IPS-NIHi7 (cell line): ENCODE measurements at regions not wholly inside any gene's neighbourhood (a gene's known extent, or its start where the extent isn't known, plus 50 kb on each side); places are given as distances from the start of the nearest gene placed in this dataset.
A peak's percentile ranks its signal among the peaks of the same experiment; 100 is the strongest.
"Not testable (repeated sequence)": the region's sequence is repeated elsewhere in the genome, so short reads cannot be mapped to it uniquely, and the experiment has no call there.

Experiments
- DNase-seq: peaks from one replicate; pipeline ENCODE4 v3.0.0; 2012; ENCODE audit warnings: mixed read lengths; ENCODE audit errors: extremely low spot score

- DNase-seq = no peak
These were observed 120.6 kb upstream of the JADE1 start for GRCh38 chr4:128688846-128689437.

GRCh38 chr4:128688033-128688721 is 121.3 kb upstream of the JADE1 start:
- DNase-seq = no peak

GRCh38 chr4:128686810-128687209 is 122.7 kb upstream of the JADE1 start:
- DNase-seq = no peak

- no peak for DNase-seq
These were observed 123.5 kb upstream of the JADE1 start for GRCh38 chr4:128686032-128686465.

- no peak for DNase-seq
These were observed 125.5 kb upstream of the JADE1 start for GRCh38 chr4:128684016-128684415.

GRCh38 chr4:128682942-128683666 is 126.4 kb upstream of the JADE1 start:
- DNase-seq = peak; percentile 50

- DNase-seq = no peak
These were observed 133.4 kb upstream of the JADE1 start for GRCh38 chr4:128676095-128676494.

GRCh38 chr4:128675083-128675482 is 134.4 kb upstream of the JADE1 start:
- no peak for DNase-seq

GRCh38 chr4:128673159-128673558 is 136.3 kb upstream of the JADE1 start:
- DNase-seq = not testable (repeated sequence)

GRCh38 chr4:128672596-128672995 is 136.9 kb upstream of the JADE1 start:
- DNase-seq = not testable (repeated sequence)

GRCh38 chr4:128670513-128670912 is 139.0 kb upstream of the JADE1 start:
- DNase-seq = no peak

- no peak for DNase-seq
These were observed 140.9 kb upstream of the JADE1 start for GRCh38 chr4:128668566-128668965.

- no peak for DNase-seq
These were observed 144.0 kb upstream of the JADE1 start for GRCh38 chr4:128665514-128665913.

GRCh38 chr4:128663325-128663724 is 146.2 kb upstream of the JADE1 start:
- DNase-seq = no peak

GRCh38 chr4:128661479-128661878 is 148.0 kb upstream of the JADE1 start:
- peak; percentile 35 for DNase-seq

GRCh38 chr4:128660361-128661215 is 148.9 kb upstream of the JADE1 start:
- no peak for DNase-seq

GRCh38 chr4:128658214-128658631 is 151.3 kb upstream of the JADE1 start:
- no peak for DNase-seq

GRCh38 chr4:128657638-128658037 is 151.9 kb upstream of the JADE1 start:
- DNase-seq = no peak

- DNase-seq = no peak
These were observed 155.0 kb upstream of the JADE1 start for GRCh38 chr4:128654465-128654864.

- peak; percentile 60 for DNase-seq
These were observed 155.7 kb upstream of the JADE1 start for GRCh38 chr4:128653527-128654444.
